Osteocyte (in vitro differentiated cells): ENCODE measurements at regions not wholly inside any gene's neighbourhood (a gene's known extent, or its start where the extent isn't known, plus 50 kb on each side); places are given as distances from the start of the nearest gene placed in this dataset.

Experiments used
- DNase-seq: peaks from one replicate; pipeline ENCODE4 v3.0.0; 2021; ENCODE audit warnings: mixed read lengths; ENCODE audit not compliant: unreplicated experiment; ENCODE audit errors: extremely low spot score
- H3K27ac Mint-ChIP-seq: one replicate; pipeline ENCODE4 v1.8.0; 2021; ENCODE audit warnings: mild to moderate bottlenecking, mixed read lengths; ENCODE audit not compliant: unreplicated experiment
- H3K27me3 Mint-ChIP-seq: one replicate; pipeline ENCODE4 v1.8.0; 2021; ENCODE audit warnings: mixed read lengths; ENCODE audit not compliant: unreplicated experiment
- H3K36me3 Mint-ChIP-seq: one replicate; pipeline ENCODE4 v1.8.0; 2021; ENCODE audit warnings: mixed read lengths; ENCODE audit not compliant: unreplicated experiment
- H3K4me1 Mint-ChIP-seq: one replicate; pipeline ENCODE4 v1.8.0; 2021; ENCODE audit warnings: mixed read lengths; ENCODE audit not compliant: unreplicated experiment
- H3K4me3 Mint-ChIP-seq: one replicate; pipeline ENCODE4 v1.8.0; 2021; ENCODE audit warnings: mild to moderate bottlenecking, moderate library complexity, mixed read lengths; ENCODE audit not compliant: unreplicated experiment
- H3K9me3 Mint-ChIP-seq: one replicate; pipeline ENCODE4 v1.8.0; 2021; ENCODE audit warnings: mixed read lengths; ENCODE audit not compliant: unreplicated experiment
- CTCF ChIP-seq: fragments of 200-600 bp; sonication (generic); IDR thresholded peaks from 2 replicates; pipeline ENCODE4 v1.5.0; 2021; ENCODE audit warnings: antibody characterized with exemption, mild to moderate bottlenecking, moderate library complexity

- DNase-seq, result no peak
- no peaks in the 10 kb centered on the region for H3K9me3 Mint-ChIP-seq
- H3K27ac Mint-ChIP-seq, result no peak overlapping the region
- no peaks in the 10 kb centered on the region for H3K36me3 Mint-ChIP-seq
- no peak overlapping the region for H3K4me3 Mint-ChIP-seq
- no peaks in the 10 kb centered on the region for H3K4me1 Mint-ChIP-seq
- no peak for TF ChIP-seq CTCF
- peaks cover 50% of the 10 kb centered on the region for H3K27me3 Mint-ChIP-seq
Observed at GRCh38 chr1:209428241-209428921, 155.1 kb upstream of the CAMK1G start.

DNA sequence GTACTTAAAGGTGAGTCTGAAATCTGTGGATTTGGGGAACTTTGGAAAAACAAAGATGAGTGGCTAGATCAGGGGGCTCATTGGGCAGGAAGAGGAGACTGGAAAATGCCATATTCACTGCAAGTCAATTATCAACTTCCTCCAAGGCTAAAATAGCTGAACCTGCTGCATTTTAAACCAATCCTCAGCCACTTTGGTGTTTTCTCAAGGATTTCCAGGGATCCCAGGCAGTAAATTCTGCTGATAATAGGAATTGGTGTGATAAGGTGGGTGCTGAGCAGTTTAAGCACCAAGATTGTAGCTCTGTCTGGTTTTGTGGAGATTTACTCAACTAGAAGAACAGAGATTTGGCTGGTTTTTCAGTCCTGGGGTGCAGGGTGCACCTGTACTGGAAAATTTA is 153.9 kb upstream of the CAMK1G start:
- no peaks in the 10 kb centered on the region for H3K9me3 Mint-ChIP-seq
- H3K4me1 Mint-ChIP-seq, result no peaks in the 10 kb centered on the region
- peaks cover 49% of the 10 kb centered on the region for H3K27me3 Mint-ChIP-seq
- no peak overlapping the region for H3K4me3 Mint-ChIP-seq
- no peak for DNase-seq
- H3K27ac Mint-ChIP-seq, result no peak overlapping the region
- no peaks in the 10 kb centered on the region for H3K36me3 Mint-ChIP-seq
- no peak for TF ChIP-seq CTCF

- Mint-ChIP-seq H3K27ac (no peak overlapping the region), H3K4me3 (no peak overlapping the region)
Observed at GRCh38 chr1:209430107-209430506, 153.4 kb upstream of the CAMK1G start.

DNA sequence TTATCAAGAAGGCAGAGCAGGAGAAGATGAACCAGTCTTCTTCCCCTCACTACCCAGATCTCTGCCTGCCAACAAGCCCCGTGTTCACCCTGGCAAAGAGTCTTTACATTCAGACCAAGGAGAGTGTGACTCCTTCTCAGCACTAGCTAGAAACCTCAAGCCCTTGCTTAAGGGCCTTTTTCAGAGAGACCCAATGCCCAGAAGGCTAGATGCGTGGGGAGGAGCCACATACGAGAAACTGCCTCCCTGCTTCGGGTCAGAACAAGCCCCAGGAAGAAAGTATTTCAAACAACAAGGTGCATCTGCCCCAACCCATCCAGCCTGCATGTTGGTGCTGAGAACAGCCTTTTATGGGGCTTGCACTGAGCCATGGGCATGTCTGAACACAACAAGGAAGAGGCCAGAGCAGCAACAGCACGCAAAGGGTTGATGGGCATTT is 152.7 kb upstream of the CAMK1G start:
- Mint-ChIP-seq H3K9me3 (no peaks in the 10 kb centered on the region), H3K27ac (no peak overlapping the region), H3K36me3 (no peaks in the 10 kb centered on the region), H3K4me3 (no peak overlapping the region), H3K27me3 (peaks cover 56% of the 10 kb centered on the region), H3K4me1 (no peaks in the 10 kb centered on the region)
- peak; percentile 68 for DNase-seq
- TF ChIP-seq CTCF, result no peak

More at GRCh38 chr1:209430107-209430506, 153.4 kb upstream of the CAMK1G start:
- Mint-ChIP-seq H3K36me3 (no peaks in the 10 kb centered on the region), H3K9me3 (no peaks in the 10 kb centered on the region), H3K4me1 (no peaks in the 10 kb centered on the region), H3K27me3 (peaks cover 54% of the 10 kb centered on the region)
- TF ChIP-seq CTCF, result no peak
- no peak for DNase-seq

DNA sequence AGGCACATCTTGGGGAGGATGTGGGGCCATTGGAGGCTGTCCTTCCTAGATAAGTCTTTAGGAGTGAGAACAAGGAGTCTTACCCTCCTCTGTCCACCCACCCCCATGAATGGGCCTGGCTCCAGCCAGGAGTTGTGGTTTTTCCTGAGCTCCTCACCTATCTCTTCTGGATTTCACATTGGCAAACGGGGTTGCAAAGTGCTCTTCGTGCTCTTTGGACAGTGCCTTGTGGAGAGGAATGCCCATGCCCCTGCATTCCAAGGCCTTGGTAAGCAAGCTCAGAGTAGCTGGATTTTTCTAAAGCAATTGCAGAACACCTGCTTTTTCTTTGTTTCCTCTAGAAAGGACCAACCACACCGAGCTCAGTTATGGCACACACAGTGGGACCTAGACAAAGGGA is 152.1 kb upstream of the CAMK1G start:
- Mint-ChIP-seq H3K4me3 (no peak overlapping the region), H3K36me3 (no peaks in the 10 kb centered on the region), H3K27me3 (peaks cover 56% of the 10 kb centered on the region), H3K4me1 (no peaks in the 10 kb centered on the region), H3K9me3 (no peaks in the 10 kb centered on the region), H3K27ac (no peak overlapping the region)
- TF ChIP-seq CTCF, result no peak
- DNase-seq, result peak; percentile 54
